Omental fat pad (tissue), 3 donors: ENCODE measurements at regions not wholly inside any gene's neighbourhood (a gene's known extent, or its start where the extent isn't known, plus 50 kb on each side); places are given as distances from the start of the nearest gene placed in this dataset.
"Not testable (repeated sequence)": the region's sequence is repeated elsewhere in the genome, so short reads cannot be mapped to it uniquely, and the experiment has no call there.

Source experiments
- ATAC-seq: fragments of 150-250 bp; one replicate; pipeline ENCODE4 v1.9.1; 2016; ENCODE audit warnings: mild to moderate bottlenecking, moderate library complexity; ENCODE audit not compliant: low FRiP score
- DNase-seq: peaks from one replicate; pipeline ENCODE4 v3.0.0-alpha.2; 2019; ENCODE audit warnings: low spot score
- TF ChIP-seq, protein P1 (sequence below), 3 donors: fragments of 450-650 bp; IDR thresholded peaks; one replicate each; pipeline ENCODE4 v1.5.1; 2016 to 2017; ENCODE audit warnings: antibody characterized with exemption in 3 of 3, mild to moderate bottlenecking in 3 of 3, moderate library complexity in 2 of 3

DNA sequence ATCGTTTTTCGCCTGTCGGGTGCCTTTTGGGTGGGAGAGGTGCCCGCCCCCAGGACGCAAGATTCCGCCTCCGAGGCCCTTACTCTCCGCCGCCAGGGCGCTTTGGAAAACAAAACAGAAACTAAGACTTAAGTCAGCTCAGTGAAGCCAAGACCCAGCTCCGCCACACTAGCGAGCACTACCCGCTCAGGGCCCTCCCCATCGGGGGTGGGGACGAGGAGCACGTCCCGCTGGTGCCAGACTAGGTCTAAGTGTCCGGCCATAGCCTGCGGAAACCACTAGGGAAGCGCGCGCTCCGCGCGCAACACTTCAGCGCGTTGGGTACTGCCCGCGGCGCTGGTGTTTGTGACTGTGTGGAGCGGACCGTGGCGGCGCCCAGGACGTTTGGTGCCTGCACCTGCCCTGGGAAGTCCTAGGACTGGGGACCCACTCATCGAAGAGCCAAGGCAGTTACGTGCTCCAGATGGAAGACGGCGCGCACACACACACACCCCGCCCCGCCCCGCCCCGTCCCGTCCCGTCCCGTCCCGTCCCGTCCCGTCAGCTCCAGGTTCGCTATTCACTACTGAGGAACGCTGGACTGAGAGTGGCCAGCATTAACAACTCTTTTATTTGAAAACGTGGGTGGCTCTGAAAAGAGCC lies 57.6 kb upstream of the BOLA1 start:
- ATAC-seq = peak; percentile 35
- DNase-seq = not testable (repeated sequence)

DNA sequence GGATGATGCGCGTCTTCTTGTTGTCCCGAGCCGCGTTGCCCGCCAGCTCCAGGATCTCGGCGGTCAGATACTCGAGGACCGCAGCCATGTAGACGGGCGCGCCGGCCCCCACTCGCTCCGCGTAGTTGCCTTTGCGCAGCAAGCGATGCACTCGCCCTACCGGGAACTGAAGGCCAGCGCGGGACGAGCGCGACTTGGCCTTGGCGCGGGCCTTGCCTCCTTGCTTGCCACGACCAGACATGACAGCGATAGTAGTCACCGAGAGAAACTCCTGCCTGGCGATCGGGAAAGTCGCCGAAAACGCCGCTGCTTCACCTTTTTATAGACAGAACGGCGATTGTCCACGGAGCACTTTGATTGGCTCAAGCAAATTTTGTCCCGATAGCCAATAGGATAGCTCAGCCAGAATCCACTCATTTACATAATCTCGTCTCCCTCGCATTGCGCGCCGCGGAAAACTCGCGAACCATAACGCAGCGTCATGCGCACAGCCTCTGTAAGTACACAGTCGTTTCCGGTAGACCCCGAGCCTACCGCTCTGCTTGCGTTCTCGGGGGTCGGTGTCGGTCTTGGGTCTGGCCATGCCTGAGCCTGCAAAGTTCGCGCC lies 56.8 kb upstream of the BOLA1 start:
- DNase-seq = not testable (repeated sequence)
- peak; percentile 78 for ATAC-seq

DNA sequence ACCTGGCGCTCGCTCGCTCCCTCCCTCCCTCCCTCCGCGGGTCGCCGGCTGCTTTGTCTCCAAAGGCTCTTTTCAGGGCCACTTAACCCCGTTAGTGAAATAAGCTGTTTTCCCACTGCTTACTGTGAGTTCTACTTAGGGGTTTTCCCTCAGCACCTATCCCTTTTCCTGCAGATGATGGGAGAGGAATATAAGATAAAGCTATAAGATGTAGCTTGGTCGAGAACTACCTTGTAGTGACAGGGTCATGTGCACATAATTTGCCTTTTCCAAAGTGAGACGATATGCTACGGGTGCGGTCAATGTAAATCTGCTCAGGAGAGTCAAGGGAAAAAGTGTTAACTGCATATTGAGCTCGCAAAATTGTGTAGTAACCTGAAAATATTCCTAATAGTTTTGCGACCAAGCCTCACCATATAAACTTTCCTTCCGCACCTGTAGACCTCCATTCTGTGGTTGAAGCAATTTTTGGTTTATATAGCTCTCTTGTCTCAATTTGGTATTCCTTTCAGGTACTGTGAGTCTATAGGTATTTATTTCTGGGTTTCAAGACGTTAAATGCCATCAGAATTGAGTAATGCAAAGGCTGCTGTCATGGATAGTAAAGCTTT lies 55.8 kb upstream of the BOLA1 start:
- no peak for DNase-seq
- TF ChIP-seq, protein P1, sequence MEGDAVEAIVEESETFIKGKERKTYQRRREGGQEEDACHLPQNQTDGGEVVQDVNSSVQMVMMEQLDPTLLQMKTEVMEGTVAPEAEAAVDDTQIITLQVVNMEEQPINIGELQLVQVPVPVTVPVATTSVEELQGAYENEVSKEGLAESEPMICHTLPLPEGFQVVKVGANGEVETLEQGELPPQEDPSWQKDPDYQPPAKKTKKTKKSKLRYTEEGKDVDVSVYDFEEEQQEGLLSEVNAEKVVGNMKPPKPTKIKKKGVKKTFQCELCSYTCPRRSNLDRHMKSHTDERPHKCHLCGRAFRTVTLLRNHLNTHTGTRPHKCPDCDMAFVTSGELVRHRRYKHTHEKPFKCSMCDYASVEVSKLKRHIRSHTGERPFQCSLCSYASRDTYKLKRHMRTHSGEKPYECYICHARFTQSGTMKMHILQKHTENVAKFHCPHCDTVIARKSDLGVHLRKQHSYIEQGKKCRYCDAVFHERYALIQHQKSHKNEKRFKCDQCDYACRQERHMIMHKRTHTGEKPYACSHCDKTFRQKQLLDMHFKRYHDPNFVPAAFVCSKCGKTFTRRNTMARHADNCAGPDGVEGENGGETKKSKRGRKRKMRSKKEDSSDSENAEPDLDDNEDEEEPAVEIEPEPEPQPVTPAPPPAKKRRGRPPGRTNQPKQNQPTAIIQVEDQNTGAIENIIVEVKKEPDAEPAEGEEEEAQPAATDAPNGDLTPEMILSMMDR (IDR thresholded peaks at IDR 0.05) = no peak
- ATAC-seq = no peak

DNA sequence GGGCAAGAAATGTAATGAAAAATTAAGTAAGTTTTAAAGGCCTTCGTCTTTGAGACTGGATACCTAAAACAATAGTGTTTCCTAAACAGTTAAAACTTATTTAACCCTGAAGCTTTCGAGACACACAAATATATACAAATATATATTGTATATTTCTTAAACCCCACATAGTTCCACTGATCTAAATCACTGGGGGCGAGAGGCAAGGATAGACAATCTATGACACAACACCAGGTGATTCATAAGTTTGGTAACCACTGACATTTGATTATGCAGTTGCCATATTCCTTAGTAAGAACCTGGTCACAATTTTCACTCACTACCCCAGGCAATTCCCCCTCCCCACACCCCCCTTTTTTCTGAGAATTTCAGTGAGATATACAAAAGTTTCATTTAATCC lies 55.3 kb upstream of the BOLA1 start:
- ATAC-seq (no peak), DNase-seq (no peak)
- TF ChIP-seq, protein P1 (IDR thresholded peaks at IDR 0.05) = no peak

DNA sequence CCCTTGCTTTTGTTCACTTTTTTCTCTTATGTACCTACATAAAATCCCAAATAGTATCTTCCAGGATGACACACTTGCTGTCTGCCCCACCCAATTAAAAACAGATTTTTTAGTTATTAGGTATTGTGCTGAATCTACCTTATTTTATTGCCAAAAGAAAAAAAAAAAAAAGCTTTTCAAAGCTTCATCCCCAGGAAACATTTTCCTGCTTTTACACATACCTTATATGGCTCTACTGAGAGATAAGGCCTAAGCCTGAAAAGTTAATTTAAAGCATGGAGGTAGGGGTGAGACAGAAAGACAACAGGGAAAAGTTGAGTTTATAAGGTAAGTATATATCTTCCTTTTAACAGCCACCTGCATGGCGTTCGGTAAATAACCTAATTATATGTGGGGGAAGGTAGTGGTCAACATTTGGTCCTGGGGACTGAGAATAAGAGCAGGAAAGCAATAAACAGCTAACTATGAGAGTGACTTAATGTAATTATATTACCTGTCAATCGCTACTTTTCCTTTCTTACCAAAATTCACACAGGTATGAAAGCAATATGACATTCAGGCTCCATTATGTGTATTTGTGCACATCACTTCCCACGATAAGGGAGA lies 54.6 kb upstream of the BOLA1 start:
- ATAC-seq = no peak
- no peak for DNase-seq
- TF ChIP-seq, protein P1 (IDR thresholded peaks at IDR 0.05) = no peak

DNA sequence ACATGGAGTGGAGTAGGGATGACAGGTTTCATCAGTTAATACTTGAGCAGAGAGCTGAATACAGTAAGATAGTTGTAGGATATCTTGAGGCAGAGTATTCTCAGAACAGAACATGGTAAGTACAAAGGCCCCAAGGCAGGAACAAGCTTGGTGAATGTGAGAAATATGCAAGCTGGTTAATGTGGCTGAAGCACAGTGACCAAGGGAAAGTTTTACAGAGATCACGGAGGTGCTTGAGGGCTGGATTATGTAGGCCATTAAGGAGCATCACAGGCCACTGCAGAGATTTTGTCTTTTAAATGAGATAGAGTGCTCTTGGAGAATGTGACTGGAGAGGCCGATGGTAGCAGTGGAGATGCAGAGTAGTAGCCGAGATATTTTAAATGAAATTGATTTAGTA lies 54.0 kb upstream of the BOLA1 start:
- DNase-seq = peak; percentile 14
- ATAC-seq = no peak
- TF ChIP-seq, protein P1 (IDR thresholded peaks at IDR 0.05) = no peak

DNA sequence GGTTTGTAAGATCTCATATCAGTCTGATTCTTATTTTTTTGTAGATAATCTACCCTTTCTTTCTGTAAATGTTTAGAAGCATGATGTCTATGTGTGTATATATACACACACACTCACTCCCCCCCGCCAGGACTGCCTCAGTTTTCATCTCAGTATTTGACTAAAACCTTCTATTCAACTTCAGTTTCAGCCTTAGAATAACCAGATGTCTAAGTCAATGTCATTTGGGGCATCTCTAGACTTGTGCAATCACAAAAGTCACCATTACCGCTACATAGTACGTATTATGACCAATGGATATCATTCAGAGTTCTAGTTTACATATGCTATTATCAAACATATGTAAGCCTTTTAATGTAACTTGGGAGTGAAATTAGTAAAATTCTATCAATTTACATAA lies 53.3 kb upstream of the BOLA1 start:
- DNase-seq (peak; percentile 3), ATAC-seq (no peak)
- TF ChIP-seq, protein P1 (IDR thresholded peaks at IDR 0.05) = no peak
